ENCODE measurements at regions not wholly inside any gene's neighbourhood (a gene's known extent, or its start where the extent isn't known, plus 50 kb on each side); places are given as distances from the start of the nearest gene placed in this dataset.

- TF ChIP-seq, protein P1, sequence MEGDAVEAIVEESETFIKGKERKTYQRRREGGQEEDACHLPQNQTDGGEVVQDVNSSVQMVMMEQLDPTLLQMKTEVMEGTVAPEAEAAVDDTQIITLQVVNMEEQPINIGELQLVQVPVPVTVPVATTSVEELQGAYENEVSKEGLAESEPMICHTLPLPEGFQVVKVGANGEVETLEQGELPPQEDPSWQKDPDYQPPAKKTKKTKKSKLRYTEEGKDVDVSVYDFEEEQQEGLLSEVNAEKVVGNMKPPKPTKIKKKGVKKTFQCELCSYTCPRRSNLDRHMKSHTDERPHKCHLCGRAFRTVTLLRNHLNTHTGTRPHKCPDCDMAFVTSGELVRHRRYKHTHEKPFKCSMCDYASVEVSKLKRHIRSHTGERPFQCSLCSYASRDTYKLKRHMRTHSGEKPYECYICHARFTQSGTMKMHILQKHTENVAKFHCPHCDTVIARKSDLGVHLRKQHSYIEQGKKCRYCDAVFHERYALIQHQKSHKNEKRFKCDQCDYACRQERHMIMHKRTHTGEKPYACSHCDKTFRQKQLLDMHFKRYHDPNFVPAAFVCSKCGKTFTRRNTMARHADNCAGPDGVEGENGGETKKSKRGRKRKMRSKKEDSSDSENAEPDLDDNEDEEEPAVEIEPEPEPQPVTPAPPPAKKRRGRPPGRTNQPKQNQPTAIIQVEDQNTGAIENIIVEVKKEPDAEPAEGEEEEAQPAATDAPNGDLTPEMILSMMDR (IDR thresholded peaks at IDR 0.05), result no peak
- TF ChIP-seq POLR2A (IDR thresholded peaks at IDR 0.05), result no peak
Observed at GRCh38 chr11:42657169-42657568, 654.6 kb upstream of the API5 start.

Measured in esophagus squamous epithelium (tissue), 4 donors.